ENCODE measurements at regions not wholly inside any gene's neighbourhood (a gene's known extent, or its start where the extent isn't known, plus 50 kb on each side); places are given as distances from the start of the nearest gene placed in this dataset.

DNA sequence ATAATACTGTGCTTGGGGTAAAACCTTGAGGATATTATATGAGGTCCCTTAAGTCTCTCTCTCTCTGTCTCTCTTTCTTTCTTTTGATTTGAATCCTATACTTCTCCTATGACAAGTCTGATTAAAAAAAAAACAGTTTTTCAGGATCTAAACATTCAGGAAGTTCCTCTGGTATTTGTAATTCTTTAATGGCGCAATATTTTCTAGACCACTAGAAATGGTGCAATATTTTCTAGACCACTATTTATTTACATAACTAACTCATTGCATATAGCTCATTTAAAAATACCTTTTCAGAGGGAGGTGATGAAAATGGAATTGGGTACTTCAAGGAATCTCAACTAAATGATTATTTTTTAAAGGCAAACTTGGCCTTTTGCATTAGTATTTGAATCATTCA lies 1235.3 kb downstream of the GATA3 start:
- Mint-ChIP-seq H3K9me3 (ENCODE audit: unreplicated experiment) (no peaks in the 10 kb centered on the region), H3K4me1 (ENCODE audit: low read depth, unreplicated experiment) (peaks cover 3% of the 10 kb centered on the region), H3K4me3 (ENCODE audit: unreplicated experiment) (no peak overlapping the region), H3K27me3 (ENCODE audit: unreplicated experiment) (no peaks in the 10 kb centered on the region), H3K27ac (ENCODE audit: unreplicated experiment) (no peak overlapping the region), H3K36me3 (ENCODE audit: unreplicated experiment) (no peaks in the 10 kb centered on the region)
- TF ChIP-seq, protein P1, sequence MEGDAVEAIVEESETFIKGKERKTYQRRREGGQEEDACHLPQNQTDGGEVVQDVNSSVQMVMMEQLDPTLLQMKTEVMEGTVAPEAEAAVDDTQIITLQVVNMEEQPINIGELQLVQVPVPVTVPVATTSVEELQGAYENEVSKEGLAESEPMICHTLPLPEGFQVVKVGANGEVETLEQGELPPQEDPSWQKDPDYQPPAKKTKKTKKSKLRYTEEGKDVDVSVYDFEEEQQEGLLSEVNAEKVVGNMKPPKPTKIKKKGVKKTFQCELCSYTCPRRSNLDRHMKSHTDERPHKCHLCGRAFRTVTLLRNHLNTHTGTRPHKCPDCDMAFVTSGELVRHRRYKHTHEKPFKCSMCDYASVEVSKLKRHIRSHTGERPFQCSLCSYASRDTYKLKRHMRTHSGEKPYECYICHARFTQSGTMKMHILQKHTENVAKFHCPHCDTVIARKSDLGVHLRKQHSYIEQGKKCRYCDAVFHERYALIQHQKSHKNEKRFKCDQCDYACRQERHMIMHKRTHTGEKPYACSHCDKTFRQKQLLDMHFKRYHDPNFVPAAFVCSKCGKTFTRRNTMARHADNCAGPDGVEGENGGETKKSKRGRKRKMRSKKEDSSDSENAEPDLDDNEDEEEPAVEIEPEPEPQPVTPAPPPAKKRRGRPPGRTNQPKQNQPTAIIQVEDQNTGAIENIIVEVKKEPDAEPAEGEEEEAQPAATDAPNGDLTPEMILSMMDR (IDR thresholded peaks at IDR 0.05; ENCODE audit: partially characterized antibody, unreplicated experiment), result no peak
- DNase-seq, result no peak

DNA sequence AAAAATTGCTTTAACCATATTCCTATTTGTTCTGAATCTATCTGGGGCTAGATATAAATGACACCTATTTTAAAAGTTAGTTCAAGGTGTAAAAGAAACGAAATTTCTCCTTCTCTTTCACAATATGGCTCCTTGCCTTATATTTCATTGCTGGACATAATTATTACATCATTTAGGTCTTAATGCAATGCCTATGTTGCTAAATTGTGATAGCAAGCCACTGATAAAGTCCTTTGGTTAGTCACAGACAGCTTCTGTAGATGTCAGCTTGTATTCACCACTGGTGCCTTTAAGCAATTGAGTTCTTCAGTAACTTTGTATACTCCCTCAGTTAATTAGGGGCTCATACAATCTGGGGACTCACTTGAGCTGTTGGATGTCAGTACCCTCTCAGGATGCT lies 1236.6 kb downstream of the GATA3 start:
- DNase-seq, result no peak
- no peaks in the 10 kb centered on the region for H3K9me3 Mint-ChIP-seq (ENCODE audit: unreplicated experiment)
- no peaks in the 10 kb centered on the region for H3K36me3 Mint-ChIP-seq (ENCODE audit: unreplicated experiment)
- H3K4me3 Mint-ChIP-seq (ENCODE audit: unreplicated experiment), result no peak overlapping the region
- H3K27ac Mint-ChIP-seq (ENCODE audit: unreplicated experiment), result no peak overlapping the region
- H3K27me3 Mint-ChIP-seq (ENCODE audit: unreplicated experiment), result no peaks in the 10 kb centered on the region
- TF ChIP-seq, protein P1 (IDR thresholded peaks at IDR 0.05; ENCODE audit: partially characterized antibody, unreplicated experiment), result no peak
- H3K4me1 Mint-ChIP-seq (ENCODE audit: low read depth, unreplicated experiment), result no peaks in the 10 kb centered on the region

DNA sequence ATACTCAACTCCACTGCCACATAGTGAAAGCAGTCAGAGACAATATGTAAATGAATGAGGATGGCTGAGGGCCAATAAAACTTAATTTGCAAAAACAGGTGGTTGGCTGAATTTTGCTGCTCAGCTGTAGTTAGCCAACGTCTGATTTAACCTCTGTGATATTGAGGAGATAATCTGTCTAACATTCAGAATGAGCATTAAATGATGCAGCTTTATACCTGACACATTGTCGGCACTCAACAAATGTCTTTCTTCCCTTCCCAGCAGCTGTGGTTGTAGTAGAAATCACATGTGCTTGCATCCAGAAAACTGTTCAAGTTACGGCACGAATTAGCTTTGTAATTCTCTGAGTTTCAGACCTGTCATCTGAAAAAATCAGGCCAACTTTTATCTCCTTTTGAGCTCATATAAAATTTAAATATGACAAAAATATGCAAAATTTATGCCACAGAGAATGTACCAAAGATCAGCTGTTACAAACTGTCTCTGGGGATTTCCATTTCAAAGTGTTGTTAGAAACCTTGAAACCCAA lies 1239.7 kb downstream of the GATA3 start:
- no peak for DNase-seq
- Mint-ChIP-seq H3K4me3 (ENCODE audit: unreplicated experiment) (no peak overlapping the region), H3K9me3 (ENCODE audit: unreplicated experiment) (no peaks in the 10 kb centered on the region), H3K36me3 (ENCODE audit: unreplicated experiment) (no peaks in the 10 kb centered on the region), H3K27me3 (ENCODE audit: unreplicated experiment) (no peaks in the 10 kb centered on the region), H3K4me1 (ENCODE audit: low read depth, unreplicated experiment) (no peaks in the 10 kb centered on the region), H3K27ac (ENCODE audit: unreplicated experiment) (no peak overlapping the region)
- TF ChIP-seq, protein P1 (IDR thresholded peaks at IDR 0.05; ENCODE audit: partially characterized antibody, unreplicated experiment), result no peak

DNA sequence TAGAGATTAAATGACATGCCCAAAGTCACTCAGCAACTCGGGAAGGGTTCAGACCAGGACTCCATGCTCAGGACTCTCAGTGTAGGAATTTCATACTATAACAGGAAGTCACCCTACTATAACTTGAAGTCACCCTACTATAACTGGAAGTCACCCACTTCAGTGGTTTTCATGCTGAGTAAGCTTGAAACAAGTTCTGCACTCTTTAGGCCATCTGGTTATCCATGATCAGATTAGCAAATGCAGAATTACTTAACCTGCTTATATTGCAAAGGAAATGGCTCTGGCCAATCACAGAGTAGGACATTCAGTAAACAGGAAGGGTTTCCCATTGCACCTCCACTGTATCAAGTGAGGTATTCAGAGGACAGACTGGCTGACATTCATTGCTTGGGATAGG lies 1240.4 kb downstream of the GATA3 start:
- no peaks in the 10 kb centered on the region for H3K4me1 Mint-ChIP-seq (ENCODE audit: low read depth, unreplicated experiment)
- no peak for DNase-seq
- H3K4me3 Mint-ChIP-seq (ENCODE audit: unreplicated experiment), result no peak overlapping the region
- no peak overlapping the region for H3K27ac Mint-ChIP-seq (ENCODE audit: unreplicated experiment)
- TF ChIP-seq, protein P1 (IDR thresholded peaks at IDR 0.05; ENCODE audit: partially characterized antibody, unreplicated experiment), result no peak
- no peaks in the 10 kb centered on the region for H3K9me3 Mint-ChIP-seq (ENCODE audit: unreplicated experiment)
- no peaks in the 10 kb centered on the region for H3K36me3 Mint-ChIP-seq (ENCODE audit: unreplicated experiment)
- H3K27me3 Mint-ChIP-seq (ENCODE audit: unreplicated experiment), result no peaks in the 10 kb centered on the region

DNA sequence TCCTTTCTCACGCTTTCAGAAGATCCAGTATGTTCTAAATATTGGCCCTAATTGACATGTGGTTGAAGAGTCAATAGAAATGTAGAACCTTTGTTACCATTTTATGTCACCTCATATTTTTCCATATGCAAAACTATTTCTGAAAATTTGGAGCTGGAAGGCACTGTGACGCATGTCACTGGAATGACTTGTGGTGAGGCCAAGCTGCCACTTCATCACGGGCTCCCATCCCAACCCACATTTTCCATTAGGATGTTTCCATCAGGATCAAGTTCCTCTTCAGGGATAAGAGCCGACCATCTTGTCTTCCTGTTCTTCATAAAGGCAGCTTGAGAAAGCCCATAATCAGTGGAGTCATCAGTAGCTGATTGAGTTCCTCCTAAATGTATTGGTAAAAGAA lies 1241.7 kb downstream of the GATA3 start:
- no peak overlapping the region for H3K4me3 Mint-ChIP-seq (ENCODE audit: unreplicated experiment)
- H3K27me3 Mint-ChIP-seq (ENCODE audit: unreplicated experiment), result no peaks in the 10 kb centered on the region
- H3K36me3 Mint-ChIP-seq (ENCODE audit: unreplicated experiment), result no peaks in the 10 kb centered on the region
- H3K9me3 Mint-ChIP-seq (ENCODE audit: unreplicated experiment), result no peaks in the 10 kb centered on the region
- H3K27ac Mint-ChIP-seq (ENCODE audit: unreplicated experiment), result no peak overlapping the region
- no peak for DNase-seq
- H3K4me1 Mint-ChIP-seq (ENCODE audit: low read depth, unreplicated experiment), result no peaks in the 10 kb centered on the region
- TF ChIP-seq, protein P1 (IDR thresholded peaks at IDR 0.05; ENCODE audit: partially characterized antibody, unreplicated experiment), result no peak
